ENCODE measurements at regions not wholly inside any gene's neighbourhood (a gene's known extent, or its start where the extent isn't known, plus 50 kb on each side); places are given as distances from the start of the nearest gene placed in this dataset.

DNA sequence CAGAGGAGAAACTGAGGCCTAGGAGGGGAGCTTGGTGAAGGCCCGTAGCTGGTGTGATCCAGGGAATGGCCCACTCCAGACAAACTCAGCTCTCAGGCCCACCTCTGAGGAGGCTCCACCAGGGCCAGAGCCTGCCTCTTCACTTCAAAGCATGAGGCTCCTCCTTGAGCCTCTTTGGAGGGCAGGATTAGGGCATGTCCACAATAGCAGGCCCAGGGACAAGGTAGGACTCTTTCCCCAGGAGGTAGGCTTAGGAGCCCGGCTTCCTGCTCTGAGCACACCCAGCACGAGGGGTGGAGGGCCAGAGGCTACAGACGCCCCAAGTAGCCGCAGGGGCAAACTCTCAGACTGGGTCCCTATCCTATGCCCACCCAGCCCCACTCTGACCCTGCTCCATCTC is 164.6 kb upstream of the ZMIZ1 start (continued):
- TF ChIP-seq YY1 (IDR thresholded peaks at IDR 0.05; ENCODE audit: extremely low read depth, insufficient replicate concordance, low read depth, low read length) (no peak), ELF1 (IDR thresholded peaks at IDR 0.05; ENCODE audit: borderline replicate concordance, low read depth) (no peak), ATF3 (IDR thresholded peaks at IDR 0.05) (no peak), ZNF274 (IDR thresholded peaks at IDR 0.05; ENCODE audit: low read depth, low read length) (no peak), CBX3 (IDR thresholded peaks at IDR 0.05; ENCODE audit: low read depth) (no peak), MAX (IDR thresholded peaks at IDR 0.05) (no peak)

DNA sequence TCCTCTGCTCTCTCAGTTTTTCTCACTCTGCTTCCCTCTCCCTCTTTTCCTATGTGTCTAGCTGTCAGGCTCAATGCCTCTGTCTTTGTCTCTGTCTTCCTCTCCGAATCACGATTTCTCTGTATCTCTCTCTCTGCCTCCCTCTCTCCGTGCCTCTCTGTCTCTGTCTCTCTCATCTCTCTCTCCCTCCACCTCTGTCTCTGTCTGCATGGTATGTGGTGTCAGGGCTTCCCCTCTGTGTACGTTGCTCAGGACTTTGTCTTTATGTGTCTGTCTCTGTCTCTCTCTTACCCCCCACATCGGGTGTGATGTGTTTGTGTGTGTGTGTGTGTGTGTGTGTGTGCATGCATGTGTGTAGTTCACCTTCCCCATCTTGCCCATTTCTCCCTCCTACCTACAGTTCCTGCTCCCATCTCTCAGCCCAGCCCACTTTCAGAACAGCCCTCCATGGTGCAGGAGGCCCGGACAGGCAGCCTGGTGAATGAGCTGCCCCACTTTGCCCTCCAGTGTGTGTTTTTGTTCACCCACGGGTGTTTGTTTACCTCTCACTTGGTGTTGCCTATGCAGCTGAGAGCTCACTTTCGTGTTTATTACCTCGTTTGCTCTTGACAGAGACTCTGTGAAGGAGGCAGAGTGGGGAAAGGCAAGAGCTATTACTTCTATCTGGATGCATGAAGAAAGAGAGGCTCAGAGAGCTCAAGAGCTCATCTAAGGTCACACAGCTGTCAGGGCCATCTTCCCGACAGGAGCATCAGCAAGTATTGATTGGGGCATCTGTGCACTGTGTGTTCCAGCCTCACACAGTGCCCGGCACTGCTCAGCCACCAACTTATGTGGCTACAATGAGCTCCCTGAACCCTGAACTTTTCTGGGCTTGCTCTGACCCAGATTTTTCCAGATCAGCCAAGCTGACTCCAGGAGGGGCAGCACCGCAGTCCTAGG is 163.5 kb upstream of the ZMIZ1 start:
- H4K20me1 ChIP-seq (ENCODE audit: insufficient read depth), result no peaks in the 10 kb centered on the region
- H3K27me3 ChIP-seq (ENCODE audit: insufficient read depth, low read length), result no peaks in the 10 kb centered on the region
- H3K4me3 ChIP-seq (replicated peaks in 1 of 2; ENCODE audit: low read depth in 1 of 2, low read length in 2 of 2), result no peak overlapping the region
- H3K9me2 ChIP-seq (ENCODE audit: insufficient read depth), result no peaks in the 10 kb centered on the region
- H3K9ac ChIP-seq (ENCODE audit: low read length), result no peak overlapping the region
- DNase-seq (ENCODE audit: low read depth, low spot score) (no peak), ATAC-seq (no peak)
- no peaks in the 10 kb centered on the region for H3K9me3 ChIP-seq (ENCODE audit: control insufficient read depth in 1 of 2, insufficient read depth in 1 of 2, low read depth in 1 of 2, low read length in 2 of 2)
- no peak overlapping the region for H3K4me2 ChIP-seq (ENCODE audit: low read length)
- intact Hi-C loops (cut with micrococcal nuclease), result no loop called here
- H3K36me3 ChIP-seq (ENCODE audit: control insufficient read depth in 1 of 2, insufficient read depth in 2 of 2, low read length in 2 of 2), result no peaks in the 10 kb centered on the region
- no TSS peak for BruUV-seq (replicated peaks)
- CTCF ChIA-PET, result no interaction called here
- H3K4me1 ChIP-seq (ENCODE audit: control insufficient read depth in 1 of 2, insufficient read depth in 2 of 2, low read length in 2 of 2), result no peaks in the 10 kb centered on the region
- no peak overlapping the region for H2AFZ ChIP-seq (ENCODE audit: low read depth, low read length, poor library complexity, severe bottlenecking)
- POLR2A ChIA-PET, result no interaction called here
- H3K79me2 ChIP-seq (ENCODE audit: insufficient read depth, low read length), result no peaks in the 10 kb centered on the region
- H3K27ac ChIP-seq (ENCODE audit: low read depth, low read length), result no peak overlapping the region
- RAD21 ChIA-PET (ENCODE audit: low non-redundant PET in 1 of 2, low total read pairs in 2 of 2, uncharacterized antibody in 2 of 2, unreplicated experiment in 2 of 2), result interaction anchor here in 1 of 2 experiments (0.6 kb wide), 1 partner anchor 222 kb away, joined by 3 read pairs; no protein-coding TSS in a partner anchor
- TF ChIP-seq CBX3 (IDR thresholded peaks at IDR 0.05; ENCODE audit: low read depth) (no peak), ATF3 (IDR thresholded peaks at IDR 0.05) (no peak), ZNF274 (IDR thresholded peaks at IDR 0.05; ENCODE audit: low read depth, low read length) (no peak), MAX (IDR thresholded peaks at IDR 0.05) (no peak), SRF (IDR thresholded peaks at IDR 0.05; ENCODE audit: low read depth) (no peak), FOSL1 (IDR thresholded peaks at IDR 0.05; ENCODE audit: low read depth) (no peak), CEBPB (IDR thresholded peaks at IDR 0.05; ENCODE audit: low read depth) (no peak), EZH2phosphoT487 (IDR thresholded peaks at IDR 0.05; ENCODE audit: borderline replicate concordance) (no peak), TCF7L2 (IDR thresholded peaks at IDR 0.05; ENCODE audit: borderline replicate concordance, extremely low read depth, insufficient read depth, insufficient read length) (no peak), ZBTB33 (IDR thresholded peaks at IDR 0.05; ENCODE audit: extremely low read depth, insufficient replicate concordance, low read length) (no peak)
- TF ChIP-seq, protein P1, sequence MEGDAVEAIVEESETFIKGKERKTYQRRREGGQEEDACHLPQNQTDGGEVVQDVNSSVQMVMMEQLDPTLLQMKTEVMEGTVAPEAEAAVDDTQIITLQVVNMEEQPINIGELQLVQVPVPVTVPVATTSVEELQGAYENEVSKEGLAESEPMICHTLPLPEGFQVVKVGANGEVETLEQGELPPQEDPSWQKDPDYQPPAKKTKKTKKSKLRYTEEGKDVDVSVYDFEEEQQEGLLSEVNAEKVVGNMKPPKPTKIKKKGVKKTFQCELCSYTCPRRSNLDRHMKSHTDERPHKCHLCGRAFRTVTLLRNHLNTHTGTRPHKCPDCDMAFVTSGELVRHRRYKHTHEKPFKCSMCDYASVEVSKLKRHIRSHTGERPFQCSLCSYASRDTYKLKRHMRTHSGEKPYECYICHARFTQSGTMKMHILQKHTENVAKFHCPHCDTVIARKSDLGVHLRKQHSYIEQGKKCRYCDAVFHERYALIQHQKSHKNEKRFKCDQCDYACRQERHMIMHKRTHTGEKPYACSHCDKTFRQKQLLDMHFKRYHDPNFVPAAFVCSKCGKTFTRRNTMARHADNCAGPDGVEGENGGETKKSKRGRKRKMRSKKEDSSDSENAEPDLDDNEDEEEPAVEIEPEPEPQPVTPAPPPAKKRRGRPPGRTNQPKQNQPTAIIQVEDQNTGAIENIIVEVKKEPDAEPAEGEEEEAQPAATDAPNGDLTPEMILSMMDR (IDR thresholded peaks at IDR 0.05 in 2 of 3, conservative IDR thresholded peaks at IDR 0.05 in 1 of 3; ENCODE audit: borderline replicate concordance in 1 of 3, insufficient read depth in 1 of 3, low read depth in 2 of 3, low read length in 2 of 3), result no peak

All from HCT116 (cell line).